ENCODE measurements at regions not wholly inside any gene's neighbourhood (a gene's known extent, or its start where the extent isn't known, plus 50 kb on each side); places are given as distances from the start of the nearest gene placed in this dataset.

GRCh38 chr5:24118351-24118750 is 526.4 kb downstream of the CDH10 start:
- no peak for TF ChIP-seq CTCF (IDR thresholded peaks at IDR 0.05)
- no peak for TF ChIP-seq POLR2A (IDR thresholded peaks at IDR 0.05)

Data from heart left ventricle (tissue), 13 donors.